Muscle of leg (tissue), 3 donors: ENCODE measurements at regions not wholly inside any gene's neighbourhood (a gene's known extent, or its start where the extent isn't known, plus 50 kb on each side); places are given as distances from the start of the nearest gene placed in this dataset.

Experiments used
- DNase-seq: peaks from one replicate; pipeline ENCODE4 v3.0.0; 2013
- H3K27ac ChIP-seq: one replicate; pipeline ENCODE4 v1.5.1; 2013; ENCODE audit warnings: mild to moderate bottlenecking, low read length, control low read depth
- H3K27me3 ChIP-seq: one replicate; pipeline ENCODE4 v1.6.1; 2013; ENCODE audit warnings: low read length; ENCODE audit not compliant: control insufficient read depth, insufficient read depth
- H3K36me3 ChIP-seq: one replicate; pipeline ENCODE4 v1.6.1; 2013; ENCODE audit warnings: low read length; ENCODE audit not compliant: control insufficient read depth, insufficient read depth
- H3K4me1 ChIP-seq: one replicate; pipeline ENCODE4 v1.6.1; 2013; ENCODE audit warnings: low read length; ENCODE audit not compliant: control insufficient read depth, insufficient read depth
- H3K4me3 ChIP-seq: one replicate; pipeline ENCODE4 v1.5.1; 2013; ENCODE audit warnings: low read length, control low read depth
- H3K9me3 ChIP-seq: replicated peaks from 2 replicates; pipeline ENCODE4 v1.6.1; 2013; ENCODE audit warnings: low read depth, low read length; ENCODE audit not compliant: control insufficient read depth
- WGBS: methylation state at CpG from one replicate; pipeline ENCODE4 v1.1.5; 2013; ENCODE audit warnings: missing lambda C conversion rate; ENCODE audit not compliant: insufficient coverage; 5-methylcytosine and 5-hydroxymethylcytosine counted together

GRCh38 chr14:49164074-49164473, 422.1 kb downstream of the RPS29 start:
- H3K9me3 ChIP-seq = no peaks in the 10 kb centered on the region
- DNase-seq = peak; percentile 15
- H3K36me3 ChIP-seq = no peaks in the 10 kb centered on the region
- H3K27me3 ChIP-seq = no peaks in the 10 kb centered on the region
- no peak overlapping the region for H3K27ac ChIP-seq
- H3K4me1 ChIP-seq = no peaks in the 10 kb centered on the region
- H3K4me3 ChIP-seq = no peak overlapping the region
- WGBS = 0% methylated on average over 1 of the region's 2 CpGs

GRCh38 chr14:49160983-49161382, 425.2 kb downstream of the RPS29 start:
- H3K36me3 ChIP-seq = no peaks in the 10 kb centered on the region
- H3K9me3 ChIP-seq = no peaks in the 10 kb centered on the region
- no CpG with 5 or more reads among the region's 2 CpGs for WGBS
- H3K27me3 ChIP-seq = no peaks in the 10 kb centered on the region
- H3K27ac ChIP-seq = no peak overlapping the region
- H3K4me1 ChIP-seq = no peaks in the 10 kb centered on the region
- no peak overlapping the region for H3K4me3 ChIP-seq
- DNase-seq = no peak

DNA sequence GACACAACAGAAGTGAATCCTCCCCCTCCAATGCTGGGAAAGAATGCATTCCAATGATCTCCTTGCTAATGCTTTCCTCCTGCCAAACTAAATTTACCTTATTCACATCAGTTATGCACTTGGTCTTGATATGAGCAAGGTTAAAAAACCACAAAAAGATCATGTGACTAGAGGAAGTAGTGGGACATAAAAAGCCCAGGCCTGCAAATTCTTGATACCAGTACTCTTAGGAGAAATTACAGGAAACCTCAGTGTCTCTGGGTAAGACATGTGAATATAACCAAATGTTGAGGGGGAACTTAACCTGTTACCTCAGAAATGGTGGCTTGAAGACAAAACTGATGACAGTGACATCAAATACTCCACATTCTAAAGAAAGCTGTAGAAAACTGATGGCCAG, 427.1 kb downstream of the RPS29 start:
- Histone ChIP-seq H3K27ac (no peak overlapping the region), H3K27me3 (no peaks in the 10 kb centered on the region), H3K9me3 (no peaks in the 10 kb centered on the region), H3K4me3 (no peak overlapping the region), H3K4me1 (no peaks in the 10 kb centered on the region), H3K36me3 (no peaks in the 10 kb centered on the region)
- no peak for DNase-seq

GRCh38 chr14:49139593-49139992, 446.6 kb downstream of the RPS29 start:
- Histone ChIP-seq H3K4me1 (no peaks in the 10 kb centered on the region), H3K36me3 (no peaks in the 10 kb centered on the region), H3K4me3 (no peak overlapping the region), H3K27me3 (no peaks in the 10 kb centered on the region), H3K27ac (no peak overlapping the region), H3K9me3 (no peaks in the 10 kb centered on the region)
- no CpG with 5 or more reads among the region's 1 CpG for WGBS
- no peak for DNase-seq

GRCh38 chr14:49134940-49135339, 451.2 kb downstream of the RPS29 start:
- Histone ChIP-seq H3K4me1 (no peaks in the 10 kb centered on the region), H3K27ac (no peak overlapping the region), H3K9me3 (peaks cover 2% of the 10 kb centered on the region), H3K27me3 (no peaks in the 10 kb centered on the region), H3K36me3 (no peaks in the 10 kb centered on the region), H3K4me3 (no peak overlapping the region)
- WGBS = no CpG with 5 or more reads among the region's 3 CpGs
- DNase-seq = peak; percentile 2

DNA sequence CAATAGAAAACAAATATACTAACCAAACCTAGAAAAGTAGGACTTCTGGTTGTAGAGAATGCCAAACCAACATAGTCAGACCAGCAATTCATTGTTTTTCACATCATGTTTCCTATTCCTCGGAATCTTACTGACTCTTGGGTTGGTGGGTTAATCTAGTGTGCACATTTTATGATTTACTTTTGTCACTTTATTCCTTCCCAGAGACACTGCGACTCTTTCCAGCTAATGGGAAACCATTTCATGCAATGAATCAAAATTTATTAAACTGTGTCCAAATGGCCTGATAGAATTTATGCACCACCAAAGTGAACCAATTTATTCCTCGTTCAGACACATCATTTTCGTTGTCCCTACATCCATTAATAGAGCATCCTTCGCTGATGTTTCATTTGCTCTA, 464.9 kb downstream of the RPS29 start:
- Histone ChIP-seq H3K27ac (no peak overlapping the region), H3K4me1 (no peaks in the 10 kb centered on the region), H3K4me3 (no peak overlapping the region), H3K36me3 (no peaks in the 10 kb centered on the region), H3K9me3 (no peaks in the 10 kb centered on the region), H3K27me3 (no peaks in the 10 kb centered on the region)
- no peak for DNase-seq
- WGBS = no CpG with 5 or more reads among the region's 5 CpGs

DNA sequence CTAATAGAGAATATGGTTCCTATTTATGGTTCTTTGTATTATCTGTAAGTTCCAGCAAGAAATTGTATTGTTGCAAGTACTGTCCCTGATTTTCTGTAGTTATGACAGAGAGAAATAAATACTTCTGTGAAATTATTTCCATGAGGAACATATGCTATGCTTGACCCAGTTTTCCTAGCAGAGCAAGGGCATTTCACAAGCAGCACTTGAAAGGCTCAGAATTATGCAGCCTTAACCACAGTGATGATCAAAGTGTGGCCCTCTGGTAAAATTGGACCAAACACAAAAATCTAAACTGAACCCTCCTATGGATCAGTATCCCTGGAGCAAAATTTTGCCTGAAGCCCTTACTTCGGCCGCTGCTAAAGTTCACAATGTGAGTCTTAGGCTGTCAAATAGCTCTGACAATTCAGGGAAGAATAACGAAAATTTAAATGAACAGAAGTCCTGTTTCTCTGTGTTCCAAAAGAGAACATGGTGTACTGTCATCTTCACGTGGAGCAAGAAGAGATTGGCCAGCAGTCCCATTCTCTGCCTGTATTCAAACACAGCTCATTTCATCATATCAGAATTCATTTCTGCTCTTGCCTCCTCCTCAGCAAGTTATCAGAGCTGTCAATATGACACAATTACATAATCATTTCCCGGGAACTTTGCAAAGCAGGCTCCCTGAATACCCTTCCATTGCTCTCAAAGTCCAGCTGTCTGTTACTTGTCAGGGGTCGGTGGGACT, 471.9 kb downstream of the RPS29 start:
- no peak for DNase-seq
- H3K27ac ChIP-seq = no peak overlapping the region
- H3K4me1 ChIP-seq = no peaks in the 10 kb centered on the region
- no peaks in the 10 kb centered on the region for H3K9me3 ChIP-seq
- no peaks in the 10 kb centered on the region for H3K27me3 ChIP-seq
- WGBS = 74% methylated on average over 4 of the region's 6 CpGs
- no peak overlapping the region for H3K4me3 ChIP-seq
- H3K36me3 ChIP-seq = no peaks in the 10 kb centered on the region

- H3K4me1 ChIP-seq = no peaks in the 10 kb centered on the region
- peak; percentile 24 for DNase-seq
- H3K36me3 ChIP-seq = no peaks in the 10 kb centered on the region
- no peak overlapping the region for H3K4me3 ChIP-seq
- 64% methylated on average over 3 of the region's 8 CpGs for WGBS
- H3K27ac ChIP-seq = no peak overlapping the region
- no peaks in the 10 kb centered on the region for H3K9me3 ChIP-seq
- no peaks in the 10 kb centered on the region for H3K27me3 ChIP-seq
Measured at GRCh38 chr14:49106741-49107667, 479.2 kb downstream of the RPS29 start.

DNA sequence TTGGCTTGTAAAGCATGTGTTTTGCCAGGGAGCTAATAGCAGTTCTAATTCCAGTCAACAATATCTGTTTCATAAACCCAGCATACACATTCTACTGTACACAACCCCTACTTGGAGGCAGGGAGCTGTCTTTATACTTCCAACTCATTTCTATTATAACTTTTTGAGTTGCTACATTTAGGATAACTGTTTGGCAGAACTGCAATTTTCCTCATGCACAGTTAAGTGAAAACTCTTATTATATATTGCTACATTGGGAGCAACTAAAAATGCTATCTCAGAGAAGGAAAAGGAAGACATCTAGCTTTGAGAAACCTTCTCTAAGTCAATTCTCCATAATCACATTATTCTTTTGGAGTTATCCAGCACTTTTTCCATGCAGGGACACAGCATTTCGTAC, 480.2 kb downstream of the RPS29 start:
- Histone ChIP-seq H3K27ac (no peak overlapping the region), H3K27me3 (no peaks in the 10 kb centered on the region), H3K36me3 (no peaks in the 10 kb centered on the region), H3K4me1 (no peaks in the 10 kb centered on the region), H3K9me3 (no peaks in the 10 kb centered on the region), H3K4me3 (no peak overlapping the region)
- no CpG with 5 or more reads among the region's 1 CpG for WGBS
- peak; percentile 55 for DNase-seq

DNA sequence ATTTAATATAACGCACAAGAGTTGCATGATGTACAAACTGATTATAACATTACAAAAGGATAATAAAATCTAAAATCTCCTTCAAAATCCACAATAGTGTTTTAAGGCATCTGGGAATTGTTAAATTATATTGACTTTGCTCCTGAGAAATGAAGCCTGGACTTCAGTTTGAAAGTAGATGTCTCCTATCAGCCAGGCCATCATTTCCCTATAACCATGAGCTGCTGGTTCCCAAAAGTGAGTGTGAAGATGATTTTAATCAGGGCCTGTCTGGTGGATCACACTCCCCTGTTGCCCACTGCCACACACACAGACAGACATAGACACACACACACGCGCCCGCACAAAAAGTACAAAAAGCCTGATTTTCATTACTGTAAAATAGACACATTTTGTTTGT, 480.7 kb downstream of the RPS29 start:
- 100% methylated on average over 3 of the region's 4 CpGs for WGBS
- Histone ChIP-seq H3K4me3 (no peak overlapping the region), H3K36me3 (no peaks in the 10 kb centered on the region), H3K9me3 (no peaks in the 10 kb centered on the region), H3K27me3 (no peaks in the 10 kb centered on the region), H3K4me1 (no peaks in the 10 kb centered on the region), H3K27ac (no peak overlapping the region)
- no peak for DNase-seq
